ENCODE measurements at regions not wholly inside any gene's neighbourhood (a gene's known extent, or its start where the extent isn't known, plus 50 kb on each side); places are given as distances from the start of the nearest gene placed in this dataset.
"Not testable (repeated sequence)": the region's sequence is repeated elsewhere in the genome, so short reads cannot be mapped to it uniquely, and the experiment has no call there.

DNA sequence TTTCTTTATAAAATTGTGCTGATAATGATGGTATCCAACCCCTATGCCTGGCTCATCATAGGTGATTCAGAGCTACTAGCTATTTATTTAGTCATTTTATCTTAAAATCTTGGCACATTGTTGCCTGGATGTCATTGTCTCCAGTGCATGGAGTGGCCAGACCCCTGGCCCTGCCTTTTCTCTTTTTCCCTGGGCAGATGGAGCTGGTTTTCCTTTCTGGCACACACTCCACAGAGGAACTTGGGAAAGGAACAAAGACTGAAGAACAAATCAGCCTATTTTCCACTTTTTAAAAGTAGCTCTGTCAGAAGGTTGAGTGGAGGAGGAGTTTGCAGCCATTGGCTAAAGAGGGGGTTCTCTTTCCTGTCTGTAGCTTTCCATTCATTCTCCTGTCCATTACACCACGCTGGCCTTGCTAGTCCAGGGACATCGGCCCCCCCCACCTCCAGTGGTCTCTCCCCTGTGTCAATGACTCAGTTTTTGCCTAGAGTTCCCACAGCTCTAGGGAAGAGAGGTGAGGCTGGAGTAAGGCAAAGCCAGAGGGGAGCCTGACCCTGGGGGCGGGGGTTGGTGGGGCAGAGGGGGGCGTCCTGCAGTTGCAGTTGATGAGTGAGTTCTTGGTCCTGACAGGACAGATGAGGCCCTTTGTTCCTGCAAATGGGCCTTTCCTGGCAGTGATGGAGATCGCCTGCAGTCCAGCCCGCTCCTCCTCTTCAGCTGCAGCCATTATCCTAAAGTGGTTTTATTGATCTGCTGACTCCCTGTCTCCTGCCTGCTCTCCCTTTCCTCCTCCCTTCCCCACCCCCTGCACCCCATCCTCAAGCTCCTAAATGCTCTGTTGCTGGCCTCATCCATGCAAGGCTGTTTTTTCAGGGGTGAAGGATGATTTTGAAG, 774.5 kb downstream of the DHX35 start:
- DNase-seq: no peak

DNA sequence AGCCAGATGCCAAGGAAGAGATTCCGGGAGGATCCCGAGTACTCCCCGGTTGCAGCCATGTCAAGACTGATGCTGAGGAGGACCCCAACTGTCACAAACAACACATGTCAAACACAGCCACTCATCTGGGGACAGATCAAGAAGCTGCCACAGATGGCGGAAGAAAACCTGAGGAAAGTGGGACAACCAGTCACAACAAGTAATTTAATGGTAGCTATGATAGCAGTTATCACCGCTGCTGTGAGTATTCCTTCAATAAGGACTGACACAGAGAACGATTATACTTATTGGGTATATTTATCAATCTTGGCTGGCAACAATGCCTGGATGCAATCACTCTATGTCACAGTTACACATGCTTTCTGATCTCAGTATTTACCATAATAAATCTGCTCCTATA, 763.4 kb downstream of the DHX35 start:
- DNase-seq: not testable (repeated sequence)

DNA sequence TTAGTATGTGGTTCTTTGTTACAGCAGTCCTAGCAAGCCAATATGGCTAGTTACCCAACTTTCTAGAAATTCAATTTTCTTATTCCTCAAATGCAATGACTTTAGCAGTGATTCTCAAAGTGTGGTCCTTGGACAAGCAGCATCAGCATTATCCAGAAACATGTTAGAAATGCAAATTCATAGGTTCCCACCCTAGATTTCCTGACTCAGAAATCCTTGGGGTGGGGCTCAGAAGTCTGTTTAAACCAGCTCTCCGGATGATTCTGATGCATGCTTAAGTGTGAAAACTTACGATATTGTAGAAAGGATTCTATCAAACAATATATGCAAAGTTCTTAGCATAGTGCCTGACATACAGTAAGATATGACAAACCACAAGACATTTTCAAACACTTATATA, 757.1 kb downstream of the DHX35 start:
- no peak for DNase-seq

DNA sequence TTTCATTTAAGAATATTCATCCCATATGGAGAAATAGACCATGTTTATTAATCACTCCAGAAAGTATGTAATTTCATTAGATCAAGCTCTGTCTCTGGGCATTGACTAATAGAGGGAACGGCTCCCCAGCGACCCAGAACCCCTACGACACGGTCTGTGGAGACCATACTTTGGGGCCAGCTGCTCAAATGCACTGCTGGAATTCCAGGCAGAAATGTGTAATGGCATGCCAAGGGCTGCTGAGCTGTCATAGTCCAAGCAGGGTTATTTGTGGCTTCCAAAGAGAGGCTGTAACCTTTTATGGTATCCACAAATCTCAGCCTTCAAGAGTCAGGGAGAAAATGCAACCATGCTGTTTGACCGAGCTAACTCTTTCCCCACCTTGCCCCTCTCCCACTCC, 755.8 kb downstream of the DHX35 start:
- DNase-seq: no peak

DNA sequence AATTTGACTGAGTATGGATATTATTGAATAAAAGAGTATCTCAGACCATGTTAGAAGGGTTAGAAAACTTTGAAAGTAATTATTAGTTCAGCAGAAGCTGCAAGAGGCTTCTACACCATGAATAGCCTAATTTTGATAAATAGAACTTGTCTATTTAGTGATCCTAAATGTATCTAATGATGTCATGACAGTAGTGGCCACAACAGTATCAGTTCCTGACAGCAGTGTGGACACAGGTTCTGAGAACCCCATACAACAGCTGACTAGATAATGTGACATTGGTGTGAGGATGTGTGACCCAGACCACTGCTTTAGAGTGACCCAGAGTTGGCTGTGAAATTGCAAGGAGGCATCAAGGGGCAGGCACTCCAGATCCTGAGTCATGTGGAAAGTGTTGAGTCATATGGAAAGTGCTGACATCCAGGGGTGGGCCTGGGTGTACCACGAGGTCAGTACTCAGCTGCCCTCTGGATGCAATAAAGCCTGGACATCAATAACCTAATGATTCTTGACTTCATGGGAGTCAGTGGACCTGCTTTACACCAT, 754.7 kb downstream of the DHX35 start:
- DNase-seq: no peak

DNA sequence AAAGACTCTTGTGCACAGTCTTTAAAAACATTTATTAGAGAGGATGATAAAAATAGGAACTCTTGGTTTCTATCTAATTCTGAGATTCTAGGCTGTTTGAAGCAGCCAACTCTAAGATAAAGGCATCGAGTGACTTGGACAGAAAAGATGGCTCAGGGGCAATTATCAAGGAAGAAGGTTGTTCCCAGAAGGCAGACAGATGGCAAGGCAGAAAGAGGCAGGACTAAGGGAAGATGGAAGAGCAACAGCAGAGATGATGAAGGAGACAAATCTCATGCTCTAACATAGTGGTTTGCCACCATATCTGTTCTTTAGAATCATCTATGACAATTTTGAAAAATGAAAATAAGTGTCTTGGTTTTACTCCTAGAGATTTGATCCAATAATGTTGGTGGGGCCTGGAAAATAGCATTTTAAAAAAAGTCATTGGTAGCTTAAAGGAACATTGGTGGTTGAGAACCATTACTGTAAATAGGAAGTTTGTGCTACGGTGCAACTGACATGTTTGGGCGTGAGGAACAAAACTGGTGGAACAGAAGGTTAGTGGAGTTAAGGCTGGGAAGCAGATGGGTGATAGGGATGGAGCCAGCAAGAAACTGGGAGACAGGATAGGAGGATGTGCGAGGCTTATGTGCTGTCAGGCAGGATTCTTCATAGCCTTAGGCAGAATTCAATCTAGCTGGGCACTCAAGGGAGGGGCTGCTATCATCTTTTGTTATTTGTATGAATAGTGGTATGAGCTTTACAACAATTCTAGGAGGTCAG, 751.1 kb downstream of the DHX35 start:
- DNase-seq: no peak

DNA sequence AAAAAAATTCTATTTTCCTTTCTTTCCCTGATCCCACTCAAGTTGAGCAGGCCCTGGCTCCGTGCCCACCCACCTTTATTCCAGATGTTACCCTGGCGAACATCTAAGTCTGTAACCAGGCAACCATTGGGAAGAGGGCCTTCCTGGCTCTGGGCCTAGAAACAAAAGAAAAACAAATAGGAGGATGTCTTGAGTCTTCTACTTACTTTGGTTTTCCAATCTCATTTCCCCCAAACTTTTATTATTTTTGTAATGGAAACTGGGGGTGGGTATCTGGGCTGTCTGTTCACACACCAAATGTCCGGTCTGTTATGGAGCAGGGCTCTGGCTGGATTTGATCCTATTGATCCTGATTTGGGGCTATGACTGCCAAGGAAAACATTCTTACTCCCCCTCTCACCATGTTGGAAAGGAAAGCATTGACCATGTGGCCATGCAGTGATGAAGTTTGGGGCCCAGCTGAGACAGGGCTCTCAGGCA, 744.1 kb downstream of the DHX35 start:
- no peak for DNase-seq

DNA sequence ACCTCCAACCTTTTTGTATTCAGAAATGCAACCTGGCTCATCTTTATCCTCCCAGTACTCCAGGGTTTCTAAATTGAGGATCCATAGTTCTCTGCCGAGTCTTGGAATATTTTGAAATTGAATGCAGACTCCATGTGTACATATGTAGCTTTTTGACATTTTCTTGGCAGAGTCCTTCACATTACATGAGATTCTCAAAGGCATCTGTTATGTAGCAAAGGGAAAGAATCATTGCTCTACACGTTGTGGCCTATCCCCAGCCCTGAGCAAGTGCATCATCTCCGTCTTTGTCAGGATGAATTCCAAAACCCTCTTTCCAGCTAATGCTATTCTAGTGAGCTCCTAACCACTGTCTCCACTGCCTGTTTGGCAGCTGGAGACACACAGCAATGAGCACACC, 742.9 kb downstream of the DHX35 start:
- no peak for DNase-seq

DNA sequence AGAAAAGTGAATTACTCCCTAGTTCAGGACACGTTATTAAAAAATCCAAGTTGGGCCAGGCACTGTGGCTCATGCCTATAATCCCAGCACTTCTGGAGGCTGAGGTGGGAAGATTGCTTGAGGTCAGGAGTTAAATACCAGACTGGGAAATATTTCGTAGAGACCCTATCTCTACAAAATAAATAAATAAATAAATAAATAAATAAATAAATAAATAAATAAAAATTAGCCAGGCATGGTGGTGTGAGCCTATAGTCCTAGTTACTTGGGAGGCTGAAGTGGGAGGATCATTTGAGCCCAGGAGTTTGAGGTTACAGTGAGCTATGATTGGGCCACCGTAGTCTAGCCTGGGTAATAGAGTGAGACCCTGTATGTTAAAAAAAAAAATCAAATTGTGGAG, 741.2 kb downstream of the DHX35 start:
- DNase-seq: not testable (repeated sequence)

DNA sequence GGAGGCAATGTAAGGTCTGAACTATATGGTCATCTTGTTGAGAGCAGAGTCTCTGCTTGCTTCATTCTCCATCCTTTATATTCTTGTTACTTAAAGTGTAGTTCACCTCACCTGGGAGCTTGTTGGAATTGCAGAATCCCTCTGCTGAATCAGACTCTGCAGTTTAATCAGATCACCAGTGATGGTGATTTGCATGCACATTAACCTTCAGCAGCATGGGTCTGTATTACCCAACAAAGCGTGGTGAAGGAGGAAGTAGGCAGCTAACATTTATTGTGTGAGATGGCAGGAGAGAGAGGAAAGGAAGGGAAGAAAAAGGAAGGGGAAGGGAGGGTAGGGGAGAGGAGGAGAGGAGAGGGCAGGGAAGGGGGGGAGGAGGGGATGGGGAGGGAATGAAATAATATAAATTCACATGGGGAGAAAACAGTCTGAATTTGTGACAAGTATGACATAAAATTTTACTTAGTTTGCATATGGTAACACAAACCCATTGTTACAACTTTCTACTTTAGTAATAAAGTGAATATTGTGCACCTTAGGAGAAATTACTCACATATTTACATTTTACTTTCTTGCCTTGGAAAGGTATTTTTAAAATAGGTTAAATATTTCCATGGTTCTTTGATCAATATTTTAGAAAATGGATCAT, 740.7 kb downstream of the DHX35 start:
- no peak for DNase-seq

DNA sequence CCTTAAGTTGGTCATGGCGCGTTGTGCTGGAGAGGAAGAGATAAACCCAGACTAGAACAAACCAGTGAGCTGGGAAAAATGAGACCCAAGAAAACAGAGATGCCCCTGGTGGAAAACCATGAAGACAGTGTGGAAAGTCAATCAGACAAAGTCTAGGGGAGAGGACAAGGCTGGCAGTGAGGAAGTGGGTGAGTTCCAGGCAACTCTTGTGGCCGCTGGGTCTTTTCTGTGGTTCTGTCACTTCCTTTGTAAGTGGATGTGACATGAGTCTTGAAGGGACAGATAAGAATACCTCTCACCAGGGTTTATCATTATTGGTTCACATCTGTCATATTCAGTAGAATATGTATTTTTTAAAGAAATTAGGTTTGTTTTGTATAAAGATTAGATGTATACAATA, 738.4 kb downstream of the DHX35 start:
- DNase-seq: no peak

DNA sequence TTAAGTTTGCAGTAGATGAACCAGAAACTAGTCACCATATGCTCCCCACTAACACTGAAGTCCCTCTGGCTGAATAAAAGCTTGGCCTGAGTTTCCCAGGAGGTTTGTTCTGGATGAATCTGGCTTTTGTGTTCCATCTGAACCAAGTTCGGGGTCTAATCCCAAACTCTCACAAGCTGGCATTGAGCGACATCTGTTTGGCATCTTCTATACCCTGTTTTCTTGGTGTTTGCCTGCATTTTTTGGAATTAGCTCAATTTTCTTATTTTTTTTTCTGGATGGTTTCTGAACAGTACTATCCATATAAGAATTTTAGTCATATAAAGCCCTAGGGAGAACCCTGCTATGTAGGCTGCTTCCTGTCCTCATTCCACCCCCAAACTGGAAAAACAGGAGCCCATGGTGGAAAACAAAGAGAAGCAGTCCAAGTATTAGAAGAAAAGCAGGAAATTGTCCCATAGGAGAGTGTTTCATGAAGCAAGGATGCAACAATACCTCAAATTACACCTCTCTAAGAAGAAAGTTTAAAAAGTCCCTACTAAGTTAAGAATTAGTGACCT, 737.1 kb downstream of the DHX35 start:
- no peak for DNase-seq

DNA sequence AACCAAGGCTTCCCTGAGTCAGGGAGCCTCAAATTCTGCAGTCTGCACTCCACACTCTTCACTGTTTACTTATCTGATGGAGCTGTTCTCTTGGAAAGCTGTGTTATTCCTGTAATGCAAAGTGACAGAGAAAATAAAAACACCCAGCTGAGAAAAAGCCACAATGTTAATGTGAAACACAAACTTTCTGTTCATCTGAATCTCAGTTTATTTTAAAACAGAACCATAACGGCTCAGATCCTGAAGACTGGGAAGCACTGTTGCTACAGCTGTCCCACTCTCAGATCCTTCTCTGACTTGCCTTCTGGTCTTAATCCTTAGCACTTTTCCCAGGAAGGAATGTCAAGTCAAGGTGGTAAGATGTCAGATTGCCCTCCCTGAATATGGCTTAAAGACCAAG, 736.6 kb downstream of the DHX35 start:
- no peak for DNase-seq

DNA sequence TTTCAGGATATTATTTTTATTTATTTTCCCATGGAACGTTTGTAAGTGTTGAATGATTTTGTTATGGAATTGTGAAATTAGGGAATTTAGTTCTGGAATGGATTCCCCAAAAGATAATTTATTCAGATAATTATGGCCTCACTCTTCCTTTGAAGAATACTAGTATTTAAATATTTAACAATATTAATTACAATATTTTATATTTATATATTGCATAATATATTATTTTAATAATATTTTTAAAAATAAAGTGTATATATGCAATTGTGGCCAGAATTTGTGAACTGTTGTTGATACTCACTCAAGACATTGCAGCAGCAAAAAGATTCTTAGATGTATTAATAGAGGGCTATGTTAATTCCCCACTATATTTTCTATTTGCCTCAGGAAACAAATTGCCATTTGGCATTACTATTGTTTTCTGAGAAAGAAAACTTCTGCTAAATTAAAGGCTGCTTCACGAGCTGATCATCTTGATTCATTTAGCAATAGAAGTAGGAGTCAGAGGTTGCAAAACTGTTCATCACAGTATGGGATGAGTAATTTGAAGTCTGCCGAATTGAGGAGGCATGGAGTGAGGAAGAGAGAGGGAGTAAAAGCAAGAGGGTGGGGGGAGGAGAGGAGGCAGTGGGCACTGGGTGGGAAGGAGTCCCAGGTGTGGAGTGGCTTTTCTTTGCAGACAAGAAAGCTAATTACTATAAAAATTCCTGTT, 729.2 kb downstream of the DHX35 start:
- no peak for DNase-seq

DNA sequence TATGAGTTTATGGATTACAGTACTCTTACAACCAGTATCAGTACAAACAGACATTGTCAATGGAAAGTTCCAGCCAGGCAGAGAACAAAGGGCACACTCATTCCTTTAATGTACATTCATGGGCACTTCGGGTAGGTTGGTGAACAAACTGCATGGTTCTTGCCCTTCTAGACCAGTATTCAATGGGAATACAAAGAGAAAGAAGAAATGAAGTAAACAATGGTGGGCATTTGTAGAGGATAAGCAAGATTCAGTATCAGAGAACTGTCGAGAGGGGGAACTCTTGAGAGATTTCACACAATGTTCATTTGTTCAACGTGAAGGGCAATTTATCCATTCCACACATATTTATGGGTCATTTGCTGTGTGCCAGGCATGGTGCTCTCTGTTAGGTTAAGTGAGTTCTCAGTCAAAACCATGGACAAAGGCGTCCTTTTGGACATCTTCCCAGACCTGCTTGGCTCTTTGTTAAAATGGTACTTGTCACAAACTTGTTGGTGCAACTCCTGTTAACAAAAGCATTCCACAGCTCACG, 714.8 kb downstream of the DHX35 start:
- DNase-seq: no peak

DNA sequence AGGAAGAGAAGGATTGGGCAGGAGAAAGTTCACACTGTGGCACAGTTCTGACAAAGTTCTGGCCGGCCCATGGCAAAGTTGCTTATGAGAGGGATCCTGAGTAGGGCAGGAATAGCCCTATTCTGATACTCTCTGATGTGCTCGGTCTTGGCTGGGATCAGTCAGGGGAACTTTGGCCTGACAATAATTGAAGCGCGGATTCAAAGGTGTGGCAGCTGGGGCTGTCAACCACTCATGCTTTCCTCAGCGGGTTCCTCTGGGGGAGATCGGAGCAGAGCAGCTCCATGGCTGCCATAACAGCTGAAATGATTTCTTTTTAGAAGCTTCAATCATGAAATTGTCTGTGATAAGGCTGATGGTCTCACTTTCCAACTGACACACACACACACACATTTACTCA, 714.1 kb downstream of the DHX35 start:
- DNase-seq: no peak

DNA sequence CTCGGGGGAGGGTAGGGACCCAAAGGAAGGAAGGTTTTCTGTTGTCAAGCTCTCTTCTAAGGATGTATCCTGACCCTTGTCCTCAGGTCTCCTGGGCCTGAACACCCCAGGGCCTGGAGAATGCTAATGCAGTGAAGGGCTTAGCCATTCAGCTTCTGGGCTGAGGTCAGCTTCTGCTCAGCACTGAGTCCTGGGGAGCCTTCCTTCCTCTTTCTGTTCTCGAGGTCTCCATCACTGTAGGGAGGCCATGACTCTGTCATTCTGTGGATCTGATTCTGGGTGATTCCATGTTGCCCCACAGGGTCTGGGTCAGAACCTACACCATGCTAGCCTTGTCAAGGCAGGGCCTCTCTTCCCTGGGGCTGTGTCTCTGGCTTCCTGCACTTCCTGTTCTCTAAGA, 712.7 kb downstream of the DHX35 start:
- DNase-seq: no peak

DNA sequence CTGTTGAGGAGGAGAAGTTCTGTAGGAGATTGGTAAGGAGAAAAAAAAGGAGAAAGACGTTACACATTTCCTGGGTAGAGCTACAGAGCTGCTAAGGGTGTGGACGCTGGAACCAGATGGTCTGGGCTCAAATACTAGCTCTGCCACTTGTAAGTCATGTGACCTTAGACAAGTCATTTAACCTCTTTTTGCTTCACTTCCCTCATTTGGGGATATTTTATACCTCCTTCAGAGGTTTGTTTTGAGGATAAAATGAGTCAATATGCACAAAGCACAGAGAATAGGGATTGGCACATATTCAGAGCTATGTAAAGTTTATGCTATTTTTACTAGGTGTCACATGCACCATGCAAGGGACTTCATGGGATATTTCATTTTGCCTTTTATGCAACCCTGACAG, 708.8 kb downstream of the DHX35 start:
- no peak for DNase-seq

DNA sequence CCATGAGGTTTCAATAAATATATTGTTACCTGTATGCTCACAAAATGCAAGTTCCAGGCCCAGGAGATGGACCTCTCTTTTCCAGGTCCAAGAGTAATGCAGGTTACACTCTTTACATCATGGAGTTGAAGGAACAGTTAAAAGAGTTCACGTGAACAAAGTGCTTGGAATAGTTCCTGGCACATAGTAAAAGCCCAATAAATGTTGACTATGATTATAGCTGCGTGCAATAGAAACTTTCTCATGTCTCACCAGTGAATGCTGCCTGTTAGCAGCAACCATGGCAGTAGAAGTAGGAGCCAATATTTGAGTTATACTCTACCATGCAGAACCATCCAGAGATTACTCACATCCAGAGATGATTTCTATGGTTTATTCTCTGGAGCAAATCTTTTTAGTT, 707.5 kb downstream of the DHX35 start:
- DNase-seq: peak; percentile 5

DNA sequence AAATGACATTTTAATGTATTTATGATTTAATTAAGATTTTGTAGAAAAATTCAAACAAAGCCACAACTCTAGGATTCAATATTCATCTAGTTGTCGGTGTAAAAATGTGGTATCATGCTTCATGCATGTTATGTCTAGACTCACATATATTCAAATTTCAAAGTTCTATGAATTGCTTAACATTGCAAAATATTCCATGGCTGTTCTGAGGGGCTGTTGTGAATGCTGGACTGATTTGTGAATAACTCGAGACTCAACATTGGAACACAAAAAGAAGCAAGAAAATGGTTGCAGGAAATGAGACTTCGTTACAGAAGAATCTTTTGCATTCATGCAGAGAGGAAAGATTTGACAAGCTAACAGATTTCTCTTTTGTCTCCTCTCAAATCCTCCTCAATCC, 705.9 kb downstream of the DHX35 start:
- DNase-seq: no peak

DNA sequence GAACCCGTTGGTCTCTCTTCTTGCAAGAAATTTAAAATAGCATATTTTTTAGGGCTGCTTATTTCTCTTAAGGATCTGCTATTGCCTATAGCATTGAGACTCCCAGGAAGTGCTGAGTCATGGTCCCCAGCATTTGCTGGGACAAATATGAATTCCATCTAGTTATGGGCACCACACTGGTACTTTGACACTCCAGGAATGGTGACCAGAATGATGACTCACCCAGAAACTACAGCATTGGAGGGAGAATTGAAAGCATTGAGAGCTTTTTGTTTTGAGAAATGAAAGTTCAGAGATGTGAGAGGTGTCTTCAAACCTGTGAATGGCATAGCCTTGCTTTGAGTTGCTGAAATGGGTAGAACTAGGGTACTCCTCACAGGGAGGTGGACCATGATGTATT, 699.7 kb downstream of the DHX35 start:
- peak; percentile 1 for DNase-seq

DNA sequence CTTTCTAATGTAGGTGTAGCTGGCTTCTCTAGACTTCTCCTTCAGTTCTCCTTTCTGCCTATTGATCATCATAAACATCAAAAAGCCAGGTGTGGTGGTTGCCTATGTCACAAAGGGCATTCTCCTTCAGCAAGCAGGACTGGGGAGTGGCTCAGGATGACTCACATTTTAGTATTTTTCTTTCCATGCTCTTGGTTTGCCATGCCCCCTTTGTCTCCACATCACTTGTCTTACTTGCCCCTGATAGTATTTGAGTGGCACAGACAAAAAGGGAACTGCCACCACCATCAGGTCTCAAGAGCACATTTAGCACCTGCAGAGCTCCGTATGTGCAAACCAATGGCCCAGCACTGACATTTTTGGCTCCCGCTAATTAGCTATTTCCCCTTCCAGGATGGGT, 698.8 kb downstream of the DHX35 start:
- DNase-seq: no peak

All from kidney glomerular epithelial cell (primary cell).